SK-N-SH (cell line): ENCODE measurements at regions not wholly inside any gene's neighbourhood (a gene's known extent, or its start where the extent isn't known, plus 50 kb on each side); places are given as distances from the start of the nearest gene placed in this dataset.

ENCODE experiments used
- CTCF ChIA-PET: fragments of 300-600, 350-600 bp; formaldehyde crosslinking; extraction: SDS; loops from one replicate; lab custom pipeline; 2021; lab: Yijun Ruan, JAX
- POLR2A ChIA-PET: fragments of 350-600 bp; sonication (Branson Sonifier 250); formaldehyde crosslinking; extraction: SDS; loops from one replicate; lab custom pipeline; 2020; ENCODE audit warnings: antibody characterized with exemption, inconsistent platforms; lab: Yijun Ruan, JAX
- DNase-seq: peaks from one replicate; pipeline ENCODE4 v3.0.0; 2012
- H2AFZ ChIP-seq: fragments of 200-600 bp; sonication (generic); 2 replicates; pipeline ENCODE4 v1.8.1; 2016; ENCODE audit warnings: antibody characterized with exemption, mild to moderate bottlenecking, low read depth
- H3F3A ChIP-seq: fragments of 200-600 bp; sonication (generic); replicated peaks from 2 replicates; pipeline ENCODE3; 2016; ENCODE audit warnings: antibody characterized with exemption, mild to moderate bottlenecking; ENCODE audit not compliant: insufficient read depth
- H3K27ac ChIP-seq, 2 experiments: fragments of 200-500 bp in 1 of 2; fragments of 200-600 bp in 1 of 2; sonication (Bioruptor generic) in 1 of 2; sonication (generic), shearing (Covaris generic) in 1 of 2; 2 replicates each; pipeline versions ENCODE4 v1.5.1 to v1.6.1; 2014 to 2016; ENCODE audit warnings: low read depth in 2 of 2, inconsistent platforms in 1 of 2, low read length in 1 of 2, mild to moderate bottlenecking in 1 of 2, mixed read lengths in 1 of 2
- H3K27me3 ChIP-seq: fragments of 200-600 bp; sonication (generic), shearing (Covaris generic); 2 replicates; pipeline ENCODE4 v1.6.1; 2016; ENCODE audit warnings: mixed run types; ENCODE audit not compliant: insufficient read depth
- H3K36me3 ChIP-seq, 2 experiments: fragments of 200-500 bp in 1 of 2; fragments of 200-600 bp in 1 of 2; sonication (Bioruptor generic) in 1 of 2; sonication (generic) in 1 of 2; replicated peaks in 1 of 2; 2 replicates each; pipeline versions ENCODE3 to v1.5.1; 2014 to 2016; ENCODE audit warnings: low read length in 1 of 2, mild to moderate bottlenecking in 1 of 2; ENCODE audit not compliant: insufficient read depth in 2 of 2, control insufficient read depth in 1 of 2
- H3K4me1 ChIP-seq, 2 experiments: fragments of 200-500 bp in 1 of 2; fragments of 200-600 bp in 1 of 2; sonication (Bioruptor generic) in 1 of 2; sonication (generic), shearing (Covaris generic) in 1 of 2; 2 replicates each; pipeline versions ENCODE4 v1.5.1 to v1.6.1; 2014 to 2016; ENCODE audit warnings: low read depth in 1 of 2, low read length in 1 of 2, mixed run types in 1 of 2; ENCODE audit not compliant: insufficient read depth in 2 of 2, control insufficient read depth in 1 of 2
- H3K4me2 ChIP-seq: fragments of 200-600 bp; sonication (generic), shearing (Covaris generic); 2 replicates; pipeline ENCODE4 v1.6.1; 2017; ENCODE audit warnings: mixed run types
- H3K4me3 ChIP-seq, 2 experiments: fragments of 200-500 bp in 1 of 2; fragments of 200-600 bp in 1 of 2; sonication (Bioruptor generic) in 1 of 2; sonication (generic), shearing (Covaris generic) in 1 of 2; 2 replicates each; pipeline versions ENCODE4 v1.5.1 to v1.8.1; 2014 to 2016; ENCODE audit warnings: low read depth in 2 of 2, inconsistent platforms in 1 of 2, low read length in 1 of 2, mild to moderate bottlenecking in 1 of 2, mixed read lengths in 1 of 2, moderate library complexity in 1 of 2
- H3K79me2 ChIP-seq: fragments of 200-600 bp; sonication (generic); 2 replicates; pipeline ENCODE4 v1.8.1; 2017; ENCODE audit warnings: mild to moderate bottlenecking; ENCODE audit not compliant: insufficient read depth
- H3K9ac ChIP-seq: fragments of 200-600 bp; sonication (generic); 2 replicates; pipeline ENCODE4 v1.6.1; 2017; ENCODE audit warnings: mixed run types
- H3K9me2 ChIP-seq: fragments of 200-600 bp; sonication (generic); 2 replicates; pipeline ENCODE4 v1.6.1; 2017; ENCODE audit warnings: mixed run types
- H3K9me3 ChIP-seq: fragments of 200-600 bp; sonication (generic); 2 replicates; pipeline ENCODE4 v1.6.1; 2017; ENCODE audit warnings: mixed run types, mild to moderate bottlenecking, moderate library complexity
- H4K20me1 ChIP-seq: fragments of 200-600 bp; sonication (generic); 2 replicates; pipeline ENCODE4 v1.6.1; 2017; ENCODE audit warnings: mild to moderate bottlenecking, mixed run types; ENCODE audit not compliant: insufficient read depth
- ELF1 ChIP-seq: IDR thresholded peaks from 2 replicates; pipeline ENCODE4 v1.4.0; 2012
- EP300 ChIP-seq, 2 experiments: IDR thresholded peaks; 2 replicates each; pipeline versions ENCODE4 v1.4.0 to v1.6.1; 2012; ENCODE audit warnings: borderline replicate concordance in 1 of 2, low read depth in 1 of 2, low read length in 1 of 2
- EZH2phosphoT487 ChIP-seq: fragments of 200-600 bp; sonication (generic); IDR thresholded peaks from 2 replicates; pipeline ENCODE4 v1.6.1; 2017; ENCODE audit warnings: low read depth, mixed run types, mild to moderate bottlenecking, antibody characterized with exemption, moderate library complexity, borderline replicate concordance
- FOSL2 ChIP-seq: IDR thresholded peaks from 2 replicates; pipeline ENCODE4 v1.4.0; 2012; ENCODE audit warnings: low read depth, mild to moderate bottlenecking, moderate library complexity, borderline replicate concordance
- FOXM1 ChIP-seq: IDR thresholded peaks from 2 replicates; pipeline ENCODE4 v1.4.0; 2012; ENCODE audit warnings: low read depth, mild to moderate bottlenecking
- GABPA ChIP-seq: IDR thresholded peaks from 2 replicates; pipeline ENCODE4 v1.4.0; 2012; ENCODE audit warnings: low read depth, mild to moderate bottlenecking
- IRF3 ChIP-seq: fragments of 150-350 bp; IDR thresholded peaks from 2 replicates; pipeline ENCODE4 v1.6.1; 2016; ENCODE audit warnings: mild to moderate bottlenecking, low read depth, low read length
- JUND ChIP-seq: IDR thresholded peaks from 2 replicates; pipeline ENCODE4 v1.4.0; 2012
- MEF2A ChIP-seq: IDR thresholded peaks from 2 replicates; pipeline ENCODE4 v1.4.0; 2012; ENCODE audit warnings: low read depth, borderline replicate concordance
- MXI1 ChIP-seq: IDR thresholded peaks from 2 replicates; pipeline ENCODE4 v1.6.1; 2012; ENCODE audit warnings: mild to moderate bottlenecking, low read depth, low read length, improper control_type of control experiment
- NFIC ChIP-seq: IDR thresholded peaks from 2 replicates; pipeline ENCODE4 v1.4.0; 2012; ENCODE audit warnings: borderline replicate concordance
- NRF1 ChIP-seq: IDR thresholded peaks from 2 replicates; pipeline ENCODE4 v1.6.1; 2012; ENCODE audit warnings: low read depth, mild to moderate bottlenecking, low read length
- POLR2AphosphoS5 ChIP-seq: IDR thresholded peaks from 2 replicates; pipeline ENCODE4 v1.6.1; 2012; ENCODE audit warnings: low read depth, low read length
- RAD21 ChIP-seq: IDR thresholded peaks from 2 replicates; pipeline ENCODE4 v1.6.1; 2012; ENCODE audit warnings: mild to moderate bottlenecking, low read length
- RCOR1 ChIP-seq: fragments of 150-350 bp; IDR thresholded peaks from 2 replicates; pipeline ENCODE4 v1.6.1; 2017; ENCODE audit warnings: antibody characterized with exemption, low read length
- TAF1 ChIP-seq: IDR thresholded peaks from 2 replicates; pipeline ENCODE4 v1.6.1; 2012; ENCODE audit warnings: low read depth, mild to moderate bottlenecking, low read length, moderate library complexity, borderline replicate concordance
- TCF12 ChIP-seq: IDR thresholded peaks from 2 replicates; pipeline ENCODE4 v1.4.0; 2012
- TEAD4 ChIP-seq: IDR thresholded peaks from 2 replicates; pipeline ENCODE4 v1.4.0; 2012; ENCODE audit warnings: mild to moderate bottlenecking, borderline replicate concordance; ENCODE audit not compliant: insufficient read depth
- USF1 ChIP-seq: IDR thresholded peaks from 2 replicates; pipeline ENCODE4 v1.4.0; 2012; ENCODE audit warnings: low read depth, borderline replicate concordance
- YY1 ChIP-seq: IDR thresholded peaks from 2 replicates; pipeline ENCODE4 v1.4.0; 2012; ENCODE audit warnings: low read depth, mild to moderate bottlenecking
- ZBTB33 ChIP-seq: IDR thresholded peaks from 2 replicates; pipeline ENCODE4 v1.4.0; 2012; ENCODE audit warnings: low read depth, borderline replicate concordance
- WGBS: methylation state at CpG from one replicate; pipeline ENCODE4 v1.1.6; 2017; ENCODE audit warnings: low lambda C conversion rate; 5-methylcytosine and 5-hydroxymethylcytosine counted together
- TF ChIP-seq, protein P1 (sequence below): fragments of 200-600 bp; sonication (generic); IDR thresholded peaks from 2 replicates; pipeline ENCODE4 v1.6.1; 2017; ENCODE audit warnings: antibody characterized with exemption, mild to moderate bottlenecking, moderate library complexity
- TF ChIP-seq, protein P2 (sequence below): IDR thresholded peaks from 2 replicates; pipeline ENCODE4 v1.4.0; 2012; ENCODE audit warnings: low read depth
- TF ChIP-seq, protein P3 (sequence below): fragments of 150-350 bp; IDR thresholded peaks from 2 replicates; pipeline ENCODE4 v1.6.1; 2017; ENCODE audit warnings: antibody characterized with exemption, low read length, low read depth, borderline replicate concordance

GRCh38 chr2:38146275-38146906, 70.4 kb upstream of the CYP1B1 start:
- Histone ChIP-seq H3K9me2 (no peaks in the 10 kb centered on the region), H2AFZ (peak overlapping the region; percentile 75), H3K27me3 (no peaks in the 10 kb centered on the region), H3K4me1 (no peaks in the 10 kb centered on the region; a peak in 1 of 4 replicates), H3K27ac (peak overlapping the region; percentile 73 to 99), H3K36me3 (no peaks in the 10 kb centered on the region), H3F3A (peaks cover 30% of the 10 kb centered on the region), H3K9me3 (0 out of 2 replicates have a peak, but pooled peaks cover 2% of the 10 kb centered on the region), H4K20me1 (no peaks in the 10 kb centered on the region), H3K79me2 (no peaks in the 10 kb centered on the region), H3K9ac (peak overlapping the region; percentile 73), H3K4me2 (peak overlapping the region; percentile 79), H3K4me3 (peak overlapping the region; percentile 7 to 47; a peak in 3 of 4 replicates)
- ChIA-PET POLR2A (no interaction called here), CTCF (interaction anchor here (0.6 to 1.3 kb wide), 3 partner anchors 24 to 30 kb away, joined by 3 to 5 read pairs (median 3); no protein-coding TSS in a partner anchor)
- 29% methylated on average over 7 of the region's 7 CpGs for WGBS
- no peak for DNase-seq
- no peak for TF ChIP-seq MXI1
- peak; percentile 41 for TF ChIP-seq FOSL2
- no peak for TF ChIP-seq NRF1
- peak in 1 of 2 experiments; percentile 78; a peak in 1 of 4 replicates for TF ChIP-seq EP300 (IDR thresholded peaks at IDR 0.05; ENCODE audit: borderline replicate concordance in 1 of 2, low read depth in 1 of 2, low read length in 1 of 2)
- no peak for TF ChIP-seq RAD21
- peak; percentile 34; the same call in 1 of the 2 replicates for TF ChIP-seq GABPA
- TF ChIP-seq ELF1: peak; percentile 37; the same call in 1 of the 2 replicates
- no peak for TF ChIP-seq FOXM1
- TF ChIP-seq USF1: no peak
- no peak for TF ChIP-seq MEF2A
- TF ChIP-seq, protein P1, sequence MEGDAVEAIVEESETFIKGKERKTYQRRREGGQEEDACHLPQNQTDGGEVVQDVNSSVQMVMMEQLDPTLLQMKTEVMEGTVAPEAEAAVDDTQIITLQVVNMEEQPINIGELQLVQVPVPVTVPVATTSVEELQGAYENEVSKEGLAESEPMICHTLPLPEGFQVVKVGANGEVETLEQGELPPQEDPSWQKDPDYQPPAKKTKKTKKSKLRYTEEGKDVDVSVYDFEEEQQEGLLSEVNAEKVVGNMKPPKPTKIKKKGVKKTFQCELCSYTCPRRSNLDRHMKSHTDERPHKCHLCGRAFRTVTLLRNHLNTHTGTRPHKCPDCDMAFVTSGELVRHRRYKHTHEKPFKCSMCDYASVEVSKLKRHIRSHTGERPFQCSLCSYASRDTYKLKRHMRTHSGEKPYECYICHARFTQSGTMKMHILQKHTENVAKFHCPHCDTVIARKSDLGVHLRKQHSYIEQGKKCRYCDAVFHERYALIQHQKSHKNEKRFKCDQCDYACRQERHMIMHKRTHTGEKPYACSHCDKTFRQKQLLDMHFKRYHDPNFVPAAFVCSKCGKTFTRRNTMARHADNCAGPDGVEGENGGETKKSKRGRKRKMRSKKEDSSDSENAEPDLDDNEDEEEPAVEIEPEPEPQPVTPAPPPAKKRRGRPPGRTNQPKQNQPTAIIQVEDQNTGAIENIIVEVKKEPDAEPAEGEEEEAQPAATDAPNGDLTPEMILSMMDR: no peak
- no peak for TF ChIP-seq EZH2phosphoT487
- no peak for TF ChIP-seq TAF1
- no peak for TF ChIP-seq IRF3
- TF ChIP-seq, protein P2, sequence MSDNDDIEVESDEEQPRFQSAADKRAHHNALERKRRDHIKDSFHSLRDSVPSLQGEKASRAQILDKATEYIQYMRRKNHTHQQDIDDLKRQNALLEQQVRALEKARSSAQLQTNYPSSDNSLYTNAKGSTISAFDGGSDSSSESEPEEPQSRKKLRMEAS: peak; percentile 74
- peak; percentile 48; the same call in 1 of the 2 replicates for TF ChIP-seq POLR2AphosphoS5
- peak; percentile 82 for TF ChIP-seq NFIC
- peak; percentile 40; the same call in 1 of the 2 replicates for TF ChIP-seq TEAD4
- TF ChIP-seq, protein P3, sequence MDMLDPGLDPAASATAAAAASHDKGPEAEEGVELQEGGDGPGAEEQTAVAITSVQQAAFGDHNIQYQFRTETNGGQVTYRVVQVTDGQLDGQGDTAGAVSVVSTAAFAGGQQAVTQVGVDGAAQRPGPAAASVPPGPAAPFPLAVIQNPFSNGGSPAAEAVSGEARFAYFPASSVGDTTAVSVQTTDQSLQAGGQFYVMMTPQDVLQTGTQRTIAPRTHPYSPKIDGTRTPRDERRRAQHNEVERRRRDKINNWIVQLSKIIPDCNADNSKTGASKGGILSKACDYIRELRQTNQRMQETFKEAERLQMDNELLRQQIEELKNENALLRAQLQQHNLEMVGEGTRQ: no peak
- TF ChIP-seq YY1: peak; percentile 57; the same call in 1 of the 2 replicates
- peak; percentile 30; the same call in 1 of the 2 replicates for TF ChIP-seq ZBTB33
- peak; percentile 88 for TF ChIP-seq TCF12
- TF ChIP-seq JUND: peak; percentile 76
- no peak for TF ChIP-seq RCOR1
